ENCODE measurements at regions not wholly inside any gene's neighbourhood (a gene's known extent, or its start where the extent isn't known, plus 50 kb on each side); places are given as distances from the start of the nearest gene placed in this dataset.

DNA sequence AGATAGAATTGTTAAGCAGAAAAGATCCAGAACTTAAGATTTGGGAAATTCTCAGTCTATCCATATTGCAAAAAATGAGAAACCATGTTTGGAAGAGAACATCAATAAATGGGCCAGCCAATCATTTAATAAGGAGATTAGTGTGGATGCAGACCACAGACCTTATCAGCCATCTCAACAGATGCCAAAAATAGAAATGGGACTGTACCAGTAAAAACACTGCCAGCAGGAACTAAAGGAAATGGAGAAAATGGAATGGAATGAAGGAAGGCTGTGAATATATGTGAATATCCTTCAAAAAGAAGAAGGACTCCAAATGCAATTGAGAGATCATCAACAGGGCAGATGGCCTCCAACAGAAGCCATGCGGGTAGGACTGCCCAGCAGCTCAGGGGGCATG lies 52.7 kb upstream of the ZNF618 start:
- no peaks in the 10 kb centered on the region for H3K79me2 ChIP-seq (ENCODE audit: insufficient read depth, low read length)

More for the DNA sequence above, 52.7 kb upstream of the ZNF618 start:
- Histone ChIP-seq H4K20me1 (ENCODE audit: insufficient read depth, low read length) (no peaks in the 10 kb centered on the region), H3K4me2 (ENCODE audit: insufficient read depth, low read length) (no peak overlapping the region), H2AFZ (ENCODE audit: low read length) (peak overlapping the region; percentile 65), H3K36me3 (ENCODE audit: insufficient read depth, low read length) (no peaks in the 10 kb centered on the region), H3K27ac (ENCODE audit: low read depth, low read length) (no peak overlapping the region), H3K4me1 (ENCODE audit: insufficient read depth, low read length) (peaks cover 3% of the 10 kb centered on the region), H3K4me3 (ENCODE audit: insufficient read depth, low read length) (no peak overlapping the region), H3K27me3 (ENCODE audit: insufficient read depth, low read length) (peaks cover 28% of the 10 kb centered on the region), H3K9me3 (ENCODE audit: low read depth, low read length) (no peaks in the 10 kb centered on the region)
- TF ChIP-seq, protein P1, sequence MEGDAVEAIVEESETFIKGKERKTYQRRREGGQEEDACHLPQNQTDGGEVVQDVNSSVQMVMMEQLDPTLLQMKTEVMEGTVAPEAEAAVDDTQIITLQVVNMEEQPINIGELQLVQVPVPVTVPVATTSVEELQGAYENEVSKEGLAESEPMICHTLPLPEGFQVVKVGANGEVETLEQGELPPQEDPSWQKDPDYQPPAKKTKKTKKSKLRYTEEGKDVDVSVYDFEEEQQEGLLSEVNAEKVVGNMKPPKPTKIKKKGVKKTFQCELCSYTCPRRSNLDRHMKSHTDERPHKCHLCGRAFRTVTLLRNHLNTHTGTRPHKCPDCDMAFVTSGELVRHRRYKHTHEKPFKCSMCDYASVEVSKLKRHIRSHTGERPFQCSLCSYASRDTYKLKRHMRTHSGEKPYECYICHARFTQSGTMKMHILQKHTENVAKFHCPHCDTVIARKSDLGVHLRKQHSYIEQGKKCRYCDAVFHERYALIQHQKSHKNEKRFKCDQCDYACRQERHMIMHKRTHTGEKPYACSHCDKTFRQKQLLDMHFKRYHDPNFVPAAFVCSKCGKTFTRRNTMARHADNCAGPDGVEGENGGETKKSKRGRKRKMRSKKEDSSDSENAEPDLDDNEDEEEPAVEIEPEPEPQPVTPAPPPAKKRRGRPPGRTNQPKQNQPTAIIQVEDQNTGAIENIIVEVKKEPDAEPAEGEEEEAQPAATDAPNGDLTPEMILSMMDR (IDR thresholded peaks at IDR 0.05; ENCODE audit: extremely low read depth, low read depth, low read length): no peak
- DNase-seq (ENCODE audit: insufficient read length, low spot score, missing footprints): peak; percentile 62

All from osteoblast (primary cell).